GM18909 (cell line): ENCODE measurements at regions not wholly inside any gene's neighbourhood (a gene's known extent, or its start where the extent isn't known, plus 50 kb on each side); places are given as distances from the start of the nearest gene placed in this dataset.
"Not testable (repeated sequence)": the region's sequence is repeated elsewhere in the genome, so short reads cannot be mapped to it uniquely, and the experiment has no call there.

Experiments
- ATAC-seq: cut with Tn5 transposase; IDR thresholded peaks from one replicate; pipeline ENCODE4 v1.9.1; 2021; ENCODE audit warnings: mild to moderate bottlenecking; ENCODE audit not compliant: unreplicated experiment, poor library complexity

GRCh38 chr16:86219655-86220445, 290.5 kb upstream of the FOXF1 start:
- ATAC-seq, result no peak

DNA sequence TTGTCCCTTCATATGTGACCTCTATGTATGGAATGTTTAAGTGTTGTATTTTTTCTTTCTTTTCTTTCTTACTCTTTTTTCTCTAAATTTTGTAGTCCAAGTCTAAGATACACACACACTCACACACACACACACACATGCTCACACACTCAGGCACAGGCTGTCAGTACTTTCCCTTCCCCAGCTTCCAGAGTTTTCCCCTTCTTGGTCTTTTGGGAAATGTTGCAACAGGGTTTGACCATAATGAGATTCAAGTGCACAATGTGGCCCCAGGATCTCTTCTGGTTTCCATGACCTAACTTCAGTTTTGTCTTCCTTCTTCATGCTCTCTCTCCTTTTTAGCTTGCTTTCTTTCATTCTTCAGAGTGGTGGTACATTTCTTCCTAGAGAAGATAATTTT, 289.8 kb upstream of the FOXF1 start:
- ATAC-seq, result no peak

- no peak for ATAC-seq
Measured at GRCh38 chr16:86221085-86221484, 289.2 kb upstream of the FOXF1 start.

GRCh38 chr16:86222547-86222946, 287.8 kb upstream of the FOXF1 start:
- no peak for ATAC-seq

GRCh38 chr16:86222965-86223551, 287.3 kb upstream of the FOXF1 start:
- ATAC-seq, result no peak

DNA sequence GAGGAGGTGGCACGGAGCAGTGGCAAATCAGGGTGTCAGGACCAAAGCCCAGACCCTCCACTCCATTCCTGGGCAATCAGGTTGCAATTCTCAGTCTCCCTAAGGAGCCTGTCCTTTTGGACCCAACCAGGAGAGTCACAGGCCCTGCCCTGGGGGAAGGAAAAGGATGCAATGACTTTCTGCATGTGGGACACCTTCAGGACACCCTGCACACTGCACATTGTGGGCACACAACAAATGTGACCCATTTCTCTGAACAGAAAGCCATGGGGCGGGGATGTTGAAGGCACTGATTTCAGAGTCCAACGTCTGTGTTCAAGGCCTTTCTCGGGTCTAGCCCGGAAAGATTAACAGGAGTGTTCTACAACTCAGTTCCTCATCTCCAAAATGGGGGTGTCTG, 286.2 kb upstream of the FOXF1 start:
- ATAC-seq, result no peak

GRCh38 chr16:86224629-86225028, 285.7 kb upstream of the FOXF1 start:
- no peak for ATAC-seq

- no peak for ATAC-seq
Measured at GRCh38 chr16:86225905-86226371, 284.4 kb upstream of the FOXF1 start.

GRCh38 chr16:86227041-86227440, 283.3 kb upstream of the FOXF1 start:
- ATAC-seq, result no peak

- ATAC-seq, result no peak
Measured at GRCh38 chr16:86227801-86228200, 282.5 kb upstream of the FOXF1 start.

- ATAC-seq, result no peak
Measured at GRCh38 chr16:86228713-86229112, 281.6 kb upstream of the FOXF1 start.

- no peak for ATAC-seq
Measured at GRCh38 chr16:86229283-86229682, 281.0 kb upstream of the FOXF1 start.

- ATAC-seq, result no peak
Measured at GRCh38 chr16:86229866-86230656, 280.3 kb upstream of the FOXF1 start.

- ATAC-seq, result no peak
Measured at GRCh38 chr16:86231321-86231995, 278.9 kb upstream of the FOXF1 start.

GRCh38 chr16:86231996-86232350, 278.4 kb upstream of the FOXF1 start:
- no peak for ATAC-seq

DNA sequence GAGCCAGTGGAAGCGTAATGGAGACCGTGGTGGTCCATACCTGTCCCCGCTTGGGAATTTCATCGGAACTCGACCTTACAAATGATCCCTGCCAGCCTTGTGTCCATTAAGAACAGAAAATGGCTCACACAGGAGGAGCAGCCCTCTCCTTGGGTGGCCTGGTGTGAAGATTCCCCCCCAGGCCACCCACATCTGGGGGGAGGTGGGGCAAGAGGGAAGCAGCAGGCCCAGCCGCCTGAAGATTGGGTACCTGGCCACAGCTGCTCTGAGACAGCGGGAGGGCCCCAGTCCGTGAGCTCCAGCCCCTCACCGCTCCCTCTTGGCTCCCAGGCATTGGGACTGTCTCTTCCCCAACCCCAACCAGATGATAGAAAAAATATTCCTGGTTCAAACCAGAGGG, 277.8 kb upstream of the FOXF1 start:
- no peak for ATAC-seq

DNA sequence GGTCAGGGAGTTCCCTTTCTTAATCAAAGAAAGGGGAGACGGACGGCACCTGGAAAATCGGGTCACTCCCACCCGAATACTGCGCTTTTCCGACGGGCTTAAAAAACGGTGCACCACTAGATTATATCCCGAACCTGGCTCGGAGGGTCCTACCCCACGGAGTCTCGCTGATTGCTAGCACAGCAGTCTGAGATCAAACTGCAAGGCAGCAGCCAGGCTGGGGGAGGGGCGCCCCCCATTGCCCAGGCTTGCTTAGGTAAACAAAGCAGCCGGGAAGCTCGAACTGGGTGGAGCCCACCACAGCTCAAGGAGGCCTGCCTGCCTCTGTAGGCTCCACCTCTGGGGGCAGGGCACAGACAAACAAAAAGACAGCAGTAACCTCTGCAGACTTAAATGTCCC, 276.8 kb upstream of the FOXF1 start:
- ATAC-seq, result not testable (repeated sequence)

DNA sequence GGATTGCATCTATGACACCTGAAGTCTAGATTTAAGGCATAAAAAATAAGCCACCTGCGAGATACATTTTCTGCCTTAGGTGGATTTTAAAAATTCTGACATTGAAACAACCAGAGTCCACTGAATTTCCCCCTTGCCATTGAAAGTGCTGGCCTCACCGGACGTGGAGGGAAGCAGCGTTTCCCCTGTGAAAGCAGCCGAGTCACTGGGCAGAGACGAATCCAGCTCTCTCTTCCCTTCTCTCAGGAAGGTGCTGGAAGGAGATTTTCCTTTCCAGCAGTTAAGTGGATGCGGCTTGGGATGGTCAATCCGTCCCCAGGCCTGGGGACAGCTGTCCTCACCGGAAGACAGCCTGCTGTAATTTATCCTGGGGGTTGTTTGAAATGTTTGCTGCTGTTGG, 270.9 kb upstream of the FOXF1 start:
- ATAC-seq, result no peak

GRCh38 chr16:86240716-86241363, 269.5 kb upstream of the FOXF1 start:
- no peak for ATAC-seq

DNA sequence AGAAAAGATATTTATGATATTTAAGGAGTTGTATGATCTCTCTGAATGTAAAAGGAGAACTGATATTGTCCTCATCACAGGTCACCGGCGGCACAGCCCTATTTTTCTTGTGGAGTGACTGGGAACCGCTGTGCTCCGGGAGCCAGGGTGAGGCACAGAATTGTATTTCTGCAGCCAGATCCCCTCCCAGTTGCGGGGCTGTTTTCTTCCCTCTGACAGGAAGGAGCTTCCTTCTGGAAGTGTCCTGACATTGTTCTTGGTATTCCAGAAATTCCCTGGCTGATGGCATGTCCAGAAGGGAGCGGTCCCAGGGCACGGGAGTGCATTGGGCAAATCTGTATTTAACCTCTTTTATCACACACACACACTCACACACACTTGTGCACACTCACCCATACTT, 268.6 kb upstream of the FOXF1 start:
- no peak for ATAC-seq
